Breast epithelium (tissue), 3 donors: ENCODE measurements at regions not wholly inside any gene's neighbourhood (a gene's known extent, or its start where the extent isn't known, plus 50 kb on each side); places are given as distances from the start of the nearest gene placed in this dataset.
"Not testable (repeated sequence)": the region's sequence is repeated elsewhere in the genome, so short reads cannot be mapped to it uniquely, and the experiment has no call there.

Experiments
- POLR2A ChIP-seq: fragments of 450-650 bp; IDR thresholded peaks from one replicate; pipeline ENCODE4 v1.6.1; 2016; ENCODE audit warnings: antibody characterized with exemption, mild to moderate bottlenecking, moderate library complexity
- POLR2AphosphoS5 ChIP-seq, 3 donors: sonication (generic); formaldehyde crosslinking; IDR thresholded peaks; one replicate each; pipeline ENCODE4 v1.6.1; 2017; ENCODE audit warnings: antibody characterized with exemption in 3 of 3

GRCh38 chr2:2451275-2451674, 120.2 kb upstream of the MYT1L start:
- TF ChIP-seq POLR2A; POLR2AphosphoS5 (IDR thresholded peaks at IDR 0.05): not testable (repeated sequence)
